K562 (cell line): ENCODE measurements at regions not wholly inside any gene's neighbourhood (a gene's known extent, or its start where the extent isn't known, plus 50 kb on each side); places are given as distances from the start of the nearest gene placed in this dataset.

Experiments used
- ATAC-seq: fragments of 200-7000 bp; cut with Tn5 transposase; 3 replicates; pipeline ENCODE4 v1.9.1; 2020; ENCODE audit warnings: moderate library complexity
- BruUV-seq: library from RNA; stranded (reverse); fragments of 400-500 nt; replicated peaks from 2 replicates; lab custom pipeline; 2021; lab: Mats Ljungman, UMichigan
- CTCF ChIA-PET: fragments of 300-600 bp; formaldehyde crosslinking; extraction: SDS; loops from one replicate; lab custom pipeline; 2021; ENCODE audit warnings: low intra/inter-chr PET ratio; lab: Yijun Ruan, JAX
- POLR2A ChIA-PET: fragments of 300-600, 350-650 bp; sonication (Branson Sonifier 250); formaldehyde crosslinking; extraction: SDS; loops from one replicate; lab custom pipeline; 2021; ENCODE audit warnings: antibody characterized with exemption, inconsistent platforms; lab: Yijun Ruan, JAX
- DNase-seq, 4 experiments: peaks; one replicate each; pipeline versions ENCODE4 v3.0.0 to v3.0.0-alpha.2; 2011 to 2018; ENCODE audit warnings: low spot score in 3 of 4, mixed read lengths in 3 of 4; ENCODE audit errors: extremely low read depth in 1 of 4
- FAIRE-seq: peaks from 2 replicates; lab custom pipeline; 2011; peaks lifted over from hg19 to GRCh38; lab: Jason Lieb, UNC
- H2AFZ ChIP-seq: 2 replicates; pipeline ENCODE4 v1.6.0; 2011; ENCODE audit warnings: low read depth, low read length, control low read depth, inconsistent platforms
- H3K27ac ChIP-seq: fragments of 200-600 bp; 3 replicates; pipeline ENCODE4 v1.8.0; 2011; ENCODE audit warnings: low read depth, mild to moderate bottlenecking, control low read depth, inconsistent platforms, low read length, moderate library complexity, mixed read lengths; ENCODE audit errors: extremely low read depth
- H3K27me3 ChIP-seq, 2 experiments: fragments of 300-600 bp in 1 of 2; 2 replicates in 1 of 2; 3 replicates in 1 of 2; pipeline versions ENCODE4 v1.6.0 to v1.8.0; 2011; ENCODE audit warnings: inconsistent platforms in 2 of 2, low read length in 2 of 2, mild to moderate bottlenecking in 1 of 2, mixed read lengths in 1 of 2, moderate library complexity in 1 of 2; ENCODE audit not compliant: control insufficient read depth in 2 of 2, insufficient read depth in 2 of 2
- H3K36me3 ChIP-seq: fragments of 300-600 bp; 3 replicates; pipeline ENCODE4 v1.8.0; 2011; ENCODE audit warnings: mild to moderate bottlenecking, low read length, inconsistent platforms; ENCODE audit not compliant: control insufficient read depth, insufficient read depth
- H3K4me1 ChIP-seq, 2 experiments: fragments of 200-600 bp in 1 of 2; replicated peaks in 1 of 2; 2 replicates in 1 of 2; 3 replicates in 1 of 2; pipeline versions ENCODE4 v1.5.1 to v1.8.0; 2011; ENCODE audit warnings: inconsistent platforms in 2 of 2, low read length in 2 of 2, mild to moderate bottlenecking in 1 of 2, mixed read lengths in 1 of 2, moderate library complexity in 1 of 2; ENCODE audit not compliant: control insufficient read depth in 2 of 2, insufficient read depth in 2 of 2
- H3K4me2 ChIP-seq: 2 replicates; pipeline ENCODE4 v1.6.1; 2011; ENCODE audit warnings: low read length, control low read depth, inconsistent platforms, mixed read lengths; ENCODE audit not compliant: insufficient read depth
- H3K4me3 ChIP-seq: fragments of 200-600 bp; sonication (generic), shearing (Covaris generic); 2 replicates; pipeline ENCODE4 v1.5.1; 2016; ENCODE audit warnings: control low read depth, inconsistent platforms
- H3K79me2 ChIP-seq: fragments of 200-600 bp; 3 replicates; pipeline ENCODE4 v1.8.0; 2011; ENCODE audit warnings: low read length, inconsistent platforms; ENCODE audit not compliant: control insufficient read depth, insufficient read depth
- H3K9ac ChIP-seq, 2 experiments: 2 replicates each; pipeline versions ENCODE4 v1.6.0 to v1.6.1; 2011; ENCODE audit warnings: low read depth in 2 of 2, low read length in 2 of 2, control low read depth in 1 of 2, inconsistent platforms in 1 of 2, mild to moderate bottlenecking in 1 of 2, mixed read lengths in 1 of 2; ENCODE audit not compliant: insufficient read depth in 1 of 2
- H3K9me1 ChIP-seq: one replicate; pipeline ENCODE4 v1.6.0; 2011; ENCODE audit warnings: inconsistent platforms, mild to moderate bottlenecking, low read length, moderate library complexity; ENCODE audit not compliant: control insufficient read depth, insufficient read depth
- H3K9me3 ChIP-seq: replicated peaks from 2 replicates; pipeline ENCODE4 v1.5.1; 2011; ENCODE audit warnings: low read depth, low read length, inconsistent platforms; ENCODE audit not compliant: control insufficient read depth, insufficient read depth
- H4K20me1 ChIP-seq: replicated peaks from 2 replicates; pipeline ENCODE4 v1.6.1; 2011; ENCODE audit warnings: low read length, inconsistent platforms, mixed read lengths; ENCODE audit not compliant: control insufficient read depth, insufficient read depth
- CBX8 ChIP-seq: fragments of 200-600 bp; sonication (generic); IDR thresholded peaks from 2 replicates; pipeline ENCODE4 v1.6.1; 2012; ENCODE audit warnings: borderline replicate concordance, mixed run types, low read depth, mild to moderate bottlenecking, moderate library complexity, mixed read lengths, low read length, control low read depth, inconsistent platforms; ENCODE audit not compliant: poor library complexity, severe bottlenecking; ENCODE audit errors: extremely low read depth
- CLOCK ChIP-seq: fragments of 250-450 bp; sonication (Bioruptor Pico); IDR thresholded peaks from 2 replicates; pipeline ENCODE4 v1.4.0; 2020; ENCODE audit warnings: mild to moderate bottlenecking, moderate library complexity, borderline replicate concordance
- HSF4 ChIP-seq: fragments of 250-450 bp; sonication (Bioruptor Pico); IDR thresholded peaks from 2 replicates; pipeline ENCODE4 v2.1.2; 2022; ENCODE audit warnings: mild to moderate bottlenecking, moderate library complexity, borderline replicate concordance
- IRF2 ChIP-seq: sonication (generic); formaldehyde crosslinking; IDR thresholded peaks from 2 replicates; pipeline ENCODE4 v1.8.1; 2022; ENCODE audit warnings: mild to moderate bottlenecking, missing genetic modification reagents
- MNT ChIP-seq, 2 experiments: fragments of 450-650 bp; conservative IDR thresholded peaks; 2 replicates each; pipeline ENCODE4 v1.6.1; 2017; ENCODE audit warnings: mild to moderate bottlenecking in 2 of 2, moderate library complexity in 2 of 2
- NR2C1 ChIP-seq, 2 experiments: fragments of 450-650 bp; IDR thresholded peaks; 2 replicates each; pipeline ENCODE4 v1.6.1; 2017; ENCODE audit warnings: mild to moderate bottlenecking in 2 of 2, antibody characterized with exemption in 1 of 2, inconsistent platforms in 1 of 2, missing compliant biosample characterization in 1 of 2, missing genetic modification characterization in 1 of 2
- PTTG1 ChIP-seq: fragments of 450-650 bp; IDR thresholded peaks from 2 replicates; pipeline ENCODE4 v1.6.1; 2016; ENCODE audit warnings: low read depth, mild to moderate bottlenecking, missing genetic modification characterization, missing compliant biosample characterization
- RBM15 ChIP-seq: fragments of 200-400 bp; formaldehyde crosslinking; IDR thresholded peaks from 2 replicates; pipeline ENCODE4 v1.6.1; 2018; ENCODE audit warnings: mild to moderate bottlenecking, low read length, moderate library complexity; ENCODE audit not compliant: insufficient read depth
- ZNF175 ChIP-seq: fragments of 200-800 bp; sonication (Bioruptor generic); IDR thresholded peaks from 2 replicates; pipeline ENCODE4 v1.6.1; 2016; ENCODE audit warnings: low read depth, mild to moderate bottlenecking, missing genetic modification characterization, missing compliant biosample characterization
- WGBS: fragments of 100-300 bp; shearing (Covaris generic); methylation state at CpG from one replicate; pipeline ENCODE4 v1.1.6; 2016; ENCODE audit warnings: low coverage, mixed read lengths; ENCODE audit not compliant: insufficient coverage; ENCODE audit errors: missing lambda C conversion rate; 5-methylcytosine and 5-hydroxymethylcytosine counted together
- in situ Hi-C: fragments of 300-500 bp; cut with MboI; formaldehyde crosslinking; loops from 4 replicates; pipeline ENCODE4 v1.15.0; 2018; ENCODE audit warnings: inconsistent platforms, mixed read lengths
- intact Hi-C: fragments of 100-400 bp; cut with micrococcal nuclease; formaldehyde crosslinking; loops from 2 replicates; pipeline ENCODE4 v1.14.2; 2022

DNA sequence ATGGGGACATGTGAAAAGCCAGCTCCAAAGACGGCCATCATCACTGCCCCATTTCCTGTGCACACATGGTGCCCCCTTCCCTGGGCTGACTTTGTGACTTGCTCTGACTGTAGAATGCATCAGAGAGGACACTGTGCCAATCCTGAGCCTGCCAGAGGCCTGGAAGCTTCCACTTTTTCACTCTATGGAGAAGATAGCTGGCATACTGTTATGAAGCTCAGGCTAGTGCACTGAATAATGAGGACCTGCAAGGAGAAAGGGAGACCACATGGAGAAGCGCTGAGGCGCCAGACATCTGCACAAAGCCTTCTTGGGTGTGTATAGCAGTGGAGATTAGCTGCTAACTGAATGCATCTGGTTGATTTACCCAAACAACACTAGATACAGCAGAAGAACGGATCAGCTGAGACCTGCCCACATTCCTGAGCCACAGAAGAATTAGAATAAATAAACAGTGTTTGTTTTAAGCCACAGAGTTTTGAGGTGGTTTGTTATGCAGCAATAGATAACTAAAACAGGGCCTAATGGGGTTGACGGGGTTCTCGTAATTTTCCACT is 58.9 kb upstream of the C10orf90 start:
- H3K4me2 ChIP-seq: no peak overlapping the region
- FAIRE-seq (no peak), ATAC-seq (no peak), DNase-seq (no peak)
- no peaks in the 10 kb centered on the region for H3K79me2 ChIP-seq
- intact Hi-C loops: no loop called here
- H2AFZ ChIP-seq: no peak overlapping the region
- H3K4me3 ChIP-seq: no peak overlapping the region
- no peaks in the 10 kb centered on the region for H3K9me3 ChIP-seq
- POLR2A ChIA-PET: no interaction called here
- H3K4me1 ChIP-seq: no peaks in the 10 kb centered on the region
- CTCF ChIA-PET: no interaction called here
- no peaks in the 10 kb centered on the region for H3K27me3 ChIP-seq
- H4K20me1 ChIP-seq: no peaks in the 10 kb centered on the region
- H3K9ac ChIP-seq: no peak overlapping the region
- H3K36me3 ChIP-seq: no peaks in the 10 kb centered on the region
- TF ChIP-seq HSF4 (CRISPR knock-in tag): no peak
- TF ChIP-seq NR2C1 (IDR thresholded peaks at IDR 0.05): no peak
- TF ChIP-seq NR2C1 (tag; IDR thresholded peaks at IDR 0.05): no peak
- TF ChIP-seq, all 486 proteins: peak for 0
- in situ Hi-C loops: no loop called here
- WGBS: 0% methylated on average over 5 of the region's 6 CpGs
- no peak overlapping the region for H3K27ac ChIP-seq
- BruUV-seq: no TSS peak
- no peaks in the 10 kb centered on the region for H3K9me1 ChIP-seq

- BruUV-seq: no TSS peak
- Histone ChIP-seq H4K20me1 (no peaks in the 10 kb centered on the region), H3K9me3 (no peaks in the 10 kb centered on the region), H3K27ac (no peak overlapping the region), H3K27me3 (no peaks in the 10 kb centered on the region), H3K4me1 (no peaks in the 10 kb centered on the region), H3K36me3 (no peaks in the 10 kb centered on the region), H3K79me2 (no peaks in the 10 kb centered on the region), H3K9ac (no peak overlapping the region), H3K4me2 (no peak overlapping the region), H2AFZ (no peak overlapping the region), H3K9me1 (no peaks in the 10 kb centered on the region), H3K4me3 (no peak overlapping the region)
- POLR2A ChIA-PET: no interaction called here
- in situ Hi-C loops (no loop called here), intact Hi-C loops (no loop called here)
- no peak for FAIRE-seq
- no peak for ATAC-seq
- DNase-seq: no peak
- 0% methylated on average over 4 of the region's 4 CpGs for WGBS
- CTCF ChIA-PET: no interaction called here
- TF ChIP-seq CLOCK (CRISPR knock-in tag) (no peak), IRF2 (CRISPR knock-in tag) (no peak), RBM15 (no peak), PTTG1 (tag) (no peak), CBX8 (no peak), ZNF175 (CRISPR knock-in tag) (no peak), MNT (conservative IDR thresholded peaks at IDR 0.05) (no peak)
Observed at GRCh38 chr10:126730856-126731609, 60.5 kb upstream of the C10orf90 start.
